T-cell (primary cell): ENCODE measurements at regions not wholly inside any gene's neighbourhood (a gene's known extent, or its start where the extent isn't known, plus 50 kb on each side); places are given as distances from the start of the nearest gene placed in this dataset.

Experiments
- ATAC-seq, 4 experiments: fragments of 200-7000 bp in 3 of 4; fragments of 150-1000 bp in 1 of 4; cut with Tn5 transposase; replicated peaks in 1 of 4; 1 replicate in 3 of 4; 2 replicates in 1 of 4; pipeline ENCODE4 v1.10.0; 2021; ENCODE audit warnings: moderate library complexity in 3 of 4, mild to moderate bottlenecking in 2 of 4, moderate number of reproducible peaks in 1 of 4
- CTCF ChIA-PET, 2 donors: fragments of 300-600 bp; sonication (Branson Sonifier 250); formaldehyde crosslinking; loops; one replicate each; lab custom pipeline; 2022; ENCODE audit warnings: antibody characterized with exemption in 2 of 2; lab: Charles Lee
- POLR2A ChIA-PET, 2 donors: fragments of 300-600 bp; sonication (Branson Sonifier 250); formaldehyde crosslinking; loops; one replicate each; lab custom pipeline; 2022; ENCODE audit warnings: antibody characterized with exemption in 2 of 2; lab: Charles Lee
- DNase-seq, 35 experiments: peaks; one replicate each; pipeline versions ENCODE4 v3.0.0 to v3.0.0-alpha.2; 2013 to 2023
- H3K27ac ChIP-seq: one replicate; pipeline ENCODE4 v1.5.1; 2013; ENCODE audit warnings: low read length
- H3K27me3 ChIP-seq, 2 experiments: replicated peaks in 1 of 2; 1 replicate in 1 of 2; 2 replicates in 1 of 2; pipeline versions ENCODE4 v1.6.1 to v1.7.0; 2013; ENCODE audit warnings: low read length in 1 of 2, mixed read lengths in 1 of 2; ENCODE audit not compliant: control insufficient read depth in 2 of 2, insufficient read depth in 2 of 2; ENCODE audit errors: extremely low read depth in 1 of 2
- H3K36me3 ChIP-seq, 2 donors: 1 replicate in 1 of 2; 2 replicates in 1 of 2; pipeline versions ENCODE4 v1.6.1 to v1.7.0; 2013; ENCODE audit warnings: low read length in 1 of 2; ENCODE audit not compliant: control insufficient read depth in 2 of 2, insufficient read depth in 1 of 2; ENCODE audit errors: extremely low read depth in 1 of 2
- H3K4me1 ChIP-seq, 2 experiments: 1 replicate in 1 of 2; 2 replicates in 1 of 2; pipeline versions ENCODE4 v1.6.1 to v1.7.0; 2013; ENCODE audit warnings: low read length in 2 of 2, mixed read lengths in 1 of 2; ENCODE audit not compliant: insufficient read depth in 2 of 2, control insufficient read depth in 1 of 2; ENCODE audit errors: extremely low read depth in 1 of 2
- H3K4me3 ChIP-seq, 2 donors: 1 replicate in 1 of 2; 2 replicates in 1 of 2; pipeline versions ENCODE4 v1.5.1 to v1.7.0; 2013; ENCODE audit warnings: mild to moderate bottlenecking in 2 of 2, low read length in 1 of 2, moderate library complexity in 1 of 2; ENCODE audit not compliant: control insufficient read depth in 1 of 2; ENCODE audit errors: extremely low read depth in 1 of 2
- H3K9me3 ChIP-seq: 2 replicates; pipeline ENCODE4 v1.7.0; 2013
- H3K27ac Mint-ChIP-seq, 2 donors: one replicate each; pipeline ENCODE4 v1.8.0; 2020 to 2021; ENCODE audit warnings: mild to moderate bottlenecking in 2 of 2, mixed read lengths in 2 of 2
- H3K27me3 Mint-ChIP-seq, 2 donors: one replicate each; pipeline ENCODE4 v1.8.0; 2021 to 2022; ENCODE audit warnings: mixed read lengths in 2 of 2
- H3K36me3 Mint-ChIP-seq: one replicate; pipeline ENCODE4 v1.8.0; 2021; ENCODE audit warnings: mixed read lengths
- H3K4me1 Mint-ChIP-seq, 3 donors: one replicate each; pipeline ENCODE4 v1.8.0; 2020 to 2022; ENCODE audit warnings: mixed read lengths in 3 of 3, mild to moderate bottlenecking in 1 of 3
- H3K4me3 Mint-ChIP-seq, 3 donors: one replicate each; pipeline ENCODE4 v1.8.0; 2020 to 2022; ENCODE audit warnings: mild to moderate bottlenecking in 3 of 3, mixed read lengths in 3 of 3, moderate library complexity in 3 of 3
- H3K9me3 Mint-ChIP-seq, 3 donors: one replicate each; pipeline ENCODE4 v1.8.0; 2020 to 2022; ENCODE audit warnings: mixed read lengths in 3 of 3
- WGBS: methylation state at CpG from one replicate; pipeline ENCODE4 v1.1.5; 2013; ENCODE audit warnings: missing lambda C conversion rate; ENCODE audit not compliant: insufficient coverage; 5-methylcytosine and 5-hydroxymethylcytosine counted together

GRCh38 chr4:19382993-19383756, 868.5 kb upstream of the SLIT2 start:
- ATAC-seq: no peak
- Histone ChIP-seq H3K9me3 (no peaks in the 10 kb centered on the region), H3K4me1 (no peaks in the 10 kb centered on the region), H3K27ac (no peak overlapping the region), H3K36me3 (no peaks in the 10 kb centered on the region), H3K27me3 (no peaks in the 10 kb centered on the region), H3K4me3 (no peak overlapping the region)
- H3K4me1 Mint-ChIP-seq: no peaks in the 10 kb centered on the region
- H3K36me3 Mint-ChIP-seq: no peaks in the 10 kb centered on the region
- no peaks in the 10 kb centered on the region for H3K27me3 Mint-ChIP-seq
- no peak overlapping the region for H3K4me3 Mint-ChIP-seq
- WGBS: 77% methylated on average over 2 of the region's 6 CpGs
- H3K27ac Mint-ChIP-seq: no peak overlapping the region
- H3K9me3 Mint-ChIP-seq: peaks cover 24 to 28% (median 26%) of the 10 kb centered on the region in 3 donors
- CTCF ChIA-PET: no interaction called here
- no peak for DNase-seq
- POLR2A ChIA-PET: no interaction called here

GRCh38 chr4:19381068-19381467, 870.6 kb upstream of the SLIT2 start:
- Mint-ChIP-seq H3K27ac (no peak overlapping the region), H3K4me1 (no peaks in the 10 kb centered on the region), H3K36me3 (no peaks in the 10 kb centered on the region), H3K9me3 (peaks cover 19 to 24% (median 24%) of the 10 kb centered on the region in 3 donors), H3K4me3 (no peak overlapping the region), H3K27me3 (no peaks in the 10 kb centered on the region)
- WGBS: no CpG with 5 or more reads among the region's 1 CpG
- ATAC-seq: no peak
- no peaks in the 10 kb centered on the region for H3K9me3 ChIP-seq
- ChIA-PET CTCF (no interaction called here), POLR2A (no interaction called here)
- no peaks in the 10 kb centered on the region for H3K27me3 ChIP-seq
- H3K27ac ChIP-seq: no peak overlapping the region
- no peaks in the 10 kb centered on the region for H3K36me3 ChIP-seq
- H3K4me3 ChIP-seq: no peak overlapping the region
- no peak for DNase-seq
- no peaks in the 10 kb centered on the region for H3K4me1 ChIP-seq

GRCh38 chr4:19380600-19380999, 871.1 kb upstream of the SLIT2 start:
- H3K27ac Mint-ChIP-seq: no peak overlapping the region
- no peaks in the 10 kb centered on the region for H3K27me3 ChIP-seq
- ATAC-seq (no peak), DNase-seq (no peak)
- H3K4me3 ChIP-seq: no peak overlapping the region
- WGBS: no CpG with 5 or more reads among the region's 2 CpGs
- no peaks in the 10 kb centered on the region for H3K4me1 Mint-ChIP-seq
- POLR2A ChIA-PET: no interaction called here
- CTCF ChIA-PET: no interaction called here
- no peaks in the 10 kb centered on the region for H3K4me1 ChIP-seq
- no peaks in the 10 kb centered on the region for H3K9me3 ChIP-seq
- no peaks in the 10 kb centered on the region for H3K36me3 Mint-ChIP-seq
- no peak overlapping the region for H3K4me3 Mint-ChIP-seq
- H3K9me3 Mint-ChIP-seq: peaks cover 19 to 29% (median 24%) of the 10 kb centered on the region in 3 donors
- H3K27ac ChIP-seq: no peak overlapping the region
- no peaks in the 10 kb centered on the region for H3K27me3 Mint-ChIP-seq
- H3K36me3 ChIP-seq: no peaks in the 10 kb centered on the region

GRCh38 chr4:19379191-19379708, 872.5 kb upstream of the SLIT2 start:
- WGBS: 61% methylated on average over 2 of the region's 6 CpGs
- H3K4me3 Mint-ChIP-seq: no peak overlapping the region
- ATAC-seq (no peak), DNase-seq (no peak)
- no peak overlapping the region for H3K27ac Mint-ChIP-seq
- H3K27me3 ChIP-seq: no peaks in the 10 kb centered on the region
- no peak overlapping the region for H3K27ac ChIP-seq
- no peak overlapping the region for H3K4me3 ChIP-seq
- no peaks in the 10 kb centered on the region for H3K36me3 Mint-ChIP-seq
- POLR2A ChIA-PET: no interaction called here
- H3K9me3 ChIP-seq: no peaks in the 10 kb centered on the region
- peaks cover 16 to 30% (median 19%) of the 10 kb centered on the region in 3 donors for H3K9me3 Mint-ChIP-seq
- H3K4me1 ChIP-seq: no peaks in the 10 kb centered on the region
- no peaks in the 10 kb centered on the region for H3K4me1 Mint-ChIP-seq
- H3K27me3 Mint-ChIP-seq: no peaks in the 10 kb centered on the region
- CTCF ChIA-PET: no interaction called here
- H3K36me3 ChIP-seq: no peaks in the 10 kb centered on the region

- no peak overlapping the region for H3K27ac Mint-ChIP-seq
- Histone ChIP-seq H3K4me1 (no peaks in the 10 kb centered on the region), H3K27ac (no peak overlapping the region), H3K27me3 (no peaks in the 10 kb centered on the region), H3K36me3 (no peaks in the 10 kb centered on the region), H3K4me3 (no peak overlapping the region), H3K9me3 (no peaks in the 10 kb centered on the region)
- H3K36me3 Mint-ChIP-seq: no peaks in the 10 kb centered on the region
- no peak for ATAC-seq
- no peak overlapping the region for H3K4me3 Mint-ChIP-seq
- no peaks in the 10 kb centered on the region for H3K27me3 Mint-ChIP-seq
- ChIA-PET CTCF (no interaction called here), POLR2A (no interaction called here)
- no peaks in the 10 kb centered on the region for H3K4me1 Mint-ChIP-seq
- DNase-seq: no peak
- WGBS: 78% methylated on average over 1 of the region's 2 CpGs
- H3K9me3 Mint-ChIP-seq: peaks cover 0 to 13% (median 7%) of the 10 kb centered on the region in 3 donors
Observed at GRCh38 chr4:19375931-19376330, 875.8 kb upstream of the SLIT2 start.

- no peaks in the 10 kb centered on the region for H3K4me1 Mint-ChIP-seq
- no peak overlapping the region for H3K4me3 ChIP-seq
- H3K9me3 Mint-ChIP-seq: peaks cover 0 to 13% (median 5%) of the 10 kb centered on the region in 3 donors
- no peaks in the 10 kb centered on the region for H3K27me3 ChIP-seq
- CTCF ChIA-PET: no interaction called here
- no peaks in the 10 kb centered on the region for H3K36me3 ChIP-seq
- DNase-seq (no peak), ATAC-seq (no peak)
- no peak overlapping the region for H3K27ac Mint-ChIP-seq
- no peak overlapping the region for H3K27ac ChIP-seq
- no peaks in the 10 kb centered on the region for H3K27me3 Mint-ChIP-seq
- no peaks in the 10 kb centered on the region for H3K9me3 ChIP-seq
- no peaks in the 10 kb centered on the region for H3K36me3 Mint-ChIP-seq
- no CpG with 5 or more reads among the region's 4 CpGs for WGBS
- H3K4me1 ChIP-seq: no peaks in the 10 kb centered on the region
- POLR2A ChIA-PET: interaction anchor here in 1 of 2 donors (0.6 kb wide), 1 partner anchor 1630 kb away, joined by 3 read pairs; no protein-coding TSS in a partner anchor
- no peak overlapping the region for H3K4me3 Mint-ChIP-seq
Observed at GRCh38 chr4:19375136-19375804, 876.4 kb upstream of the SLIT2 start.
